Hematopoietic multipotent progenitor cell treated with erythropoietin and hydrocortisone succinate and interleukin-3 and kit ligand, for 8 days (in vitro differentiated cells): ENCODE measurements at regions not wholly inside any gene's neighbourhood (a gene's known extent, or its start where the extent isn't known, plus 50 kb on each side); places are given as distances from the start of the nearest gene placed in this dataset.

Experiments
- DNase-seq: peaks from one replicate; pipeline ENCODE4 v3.0.0-alpha.2; 2015

GRCh38 chr15:98480844-98481243 is 167.5 kb upstream of the IGF1R start:
- no peak for DNase-seq

GRCh38 chr15:98483575-98484130 is 164.7 kb upstream of the IGF1R start:
- no peak for DNase-seq

GRCh38 chr15:98484914-98485313 is 163.4 kb upstream of the IGF1R start:
- no peak for DNase-seq

GRCh38 chr15:98485451-98485850 is 162.9 kb upstream of the IGF1R start:
- no peak for DNase-seq

GRCh38 chr15:98493966-98494511 is 154.3 kb upstream of the IGF1R start:
- no peak for DNase-seq

- DNase-seq = no peak
These were observed 147.1 kb upstream of the IGF1R start for GRCh38 chr15:98501192-98501591.

GRCh38 chr15:98501632-98502031 is 146.7 kb upstream of the IGF1R start:
- no peak for DNase-seq

- DNase-seq = peak; percentile 5
These were observed 144.4 kb upstream of the IGF1R start for GRCh38 chr15:98503970-98504369.

- DNase-seq = no peak
These were observed 143.3 kb upstream of the IGF1R start for GRCh38 chr15:98504998-98505397.

GRCh38 chr15:98505611-98506031 is 142.7 kb upstream of the IGF1R start:
- DNase-seq = no peak

GRCh38 chr15:98506172-98506571 is 142.2 kb upstream of the IGF1R start:
- DNase-seq = no peak

GRCh38 chr15:98506711-98507110 is 141.6 kb upstream of the IGF1R start:
- no peak for DNase-seq

GRCh38 chr15:98513428-98513986 is 134.8 kb upstream of the IGF1R start:
- DNase-seq = no peak

- no peak for DNase-seq
These were observed 134.2 kb upstream of the IGF1R start for GRCh38 chr15:98514034-98514622.

- DNase-seq = peak; percentile 76
These were observed 129.3 kb upstream of the IGF1R start for GRCh38 chr15:98518823-98519561.

GRCh38 chr15:98519767-98520550 is 128.4 kb upstream of the IGF1R start:
- DNase-seq = no peak

- no peak for DNase-seq
These were observed 126.2 kb upstream of the IGF1R start for GRCh38 chr15:98522127-98522526.

- no peak for DNase-seq
These were observed 124.3 kb upstream of the IGF1R start for GRCh38 chr15:98523912-98524662.

- DNase-seq = no peak
These were observed 123.3 kb upstream of the IGF1R start for GRCh38 chr15:98524838-98525660.

- no peak for DNase-seq
These were observed 122.7 kb upstream of the IGF1R start for GRCh38 chr15:98525661-98526001.

GRCh38 chr15:98526094-98526493 is 122.2 kb upstream of the IGF1R start:
- DNase-seq = no peak
